DOHH2 (cell line): ENCODE measurements at regions not wholly inside any gene's neighbourhood (a gene's known extent, or its start where the extent isn't known, plus 50 kb on each side); places are given as distances from the start of the nearest gene placed in this dataset.
"Not testable (repeated sequence)": the region's sequence is repeated elsewhere in the genome, so short reads cannot be mapped to it uniquely, and the experiment has no call there.

Source experiments
- H3F3A ChIP-seq: fragments of 200-600 bp; sonication (generic), shearing (Covaris generic); 2 replicates; pipeline ENCODE4 v1.6.0; 2016; ENCODE audit warnings: antibody characterized with exemption, mild to moderate bottlenecking; ENCODE audit not compliant: control insufficient read depth, insufficient read depth
- H3K27ac ChIP-seq: fragments of 200-600 bp; sonication (generic); 2 replicates; pipeline ENCODE4 v1.5.1; 2014; ENCODE audit warnings: low read depth, mild to moderate bottlenecking, low read length, moderate library complexity
- H3K27me3 ChIP-seq: fragments of 200-600 bp; sonication (generic); 2 replicates; pipeline ENCODE4 v1.6.1; 2014; ENCODE audit warnings: mild to moderate bottlenecking, low read length, mixed read lengths; ENCODE audit not compliant: control insufficient read depth
- H3K36me3 ChIP-seq: fragments of 200-600 bp; sonication (generic); 2 replicates; pipeline ENCODE4 v1.6.1; 2014; ENCODE audit warnings: mild to moderate bottlenecking, low read length, moderate library complexity, mixed read lengths; ENCODE audit not compliant: control insufficient read depth
- H3K4me1 ChIP-seq: fragments of 200-600 bp; sonication (generic); 2 replicates; pipeline ENCODE4 v1.6.1; 2014; ENCODE audit warnings: mild to moderate bottlenecking, low read length, mixed read lengths; ENCODE audit not compliant: control insufficient read depth
- H3K4me2 ChIP-seq: fragments of 200-600 bp; sonication (generic); 2 replicates; pipeline ENCODE4 v1.6.0; 2014; ENCODE audit warnings: mild to moderate bottlenecking, low read length, moderate library complexity
- H3K4me3 ChIP-seq: fragments of 200-600 bp; sonication (generic); 2 replicates; pipeline ENCODE4 v1.5.1; 2014; ENCODE audit warnings: mild to moderate bottlenecking, low read length, mixed read lengths
- H3K79me2 ChIP-seq: fragments of 200-600 bp; sonication (generic); 2 replicates; pipeline ENCODE4 v1.6.1; 2014; ENCODE audit warnings: mild to moderate bottlenecking, low read length, mixed read lengths; ENCODE audit not compliant: control insufficient read depth
- H3K9me2 ChIP-seq: fragments of 200-600 bp; sonication (generic); replicated peaks from 2 replicates; pipeline ENCODE4 v1.6.1; 2014; ENCODE audit warnings: mild to moderate bottlenecking, low read length, mixed read lengths; ENCODE audit not compliant: control insufficient read depth
- H3K9me3 ChIP-seq: fragments of 200-600 bp; sonication (generic); 2 replicates; pipeline ENCODE4 v1.6.1; 2014; ENCODE audit warnings: antibody characterized with exemption, low read length, mixed read lengths; ENCODE audit not compliant: control insufficient read depth, insufficient read depth
- H4K20me1 ChIP-seq: fragments of 200-600 bp; sonication (generic); 2 replicates; pipeline ENCODE4 v1.6.0; 2014; ENCODE audit warnings: low read depth, mild to moderate bottlenecking, antibody characterized with exemption, low read length, moderate library complexity; ENCODE audit not compliant: control insufficient read depth, insufficient read depth
- CTCF ChIP-seq: fragments of 200-600 bp; sonication (generic); IDR thresholded peaks from one replicate; pipeline ENCODE4 v1.5.1; 2014; ENCODE audit warnings: antibody characterized with exemption, mild to moderate bottlenecking, low read depth, low read length; ENCODE audit not compliant: poor library complexity, severe bottlenecking
- EZH2phosphoT487 ChIP-seq: fragments of 200-600 bp; sonication (generic); IDR thresholded peaks from 2 replicates; pipeline ENCODE4 v1.6.1; 2017; ENCODE audit warnings: borderline replicate concordance, mild to moderate bottlenecking, antibody characterized with exemption, low read length, moderate library complexity, mixed read lengths

DNA sequence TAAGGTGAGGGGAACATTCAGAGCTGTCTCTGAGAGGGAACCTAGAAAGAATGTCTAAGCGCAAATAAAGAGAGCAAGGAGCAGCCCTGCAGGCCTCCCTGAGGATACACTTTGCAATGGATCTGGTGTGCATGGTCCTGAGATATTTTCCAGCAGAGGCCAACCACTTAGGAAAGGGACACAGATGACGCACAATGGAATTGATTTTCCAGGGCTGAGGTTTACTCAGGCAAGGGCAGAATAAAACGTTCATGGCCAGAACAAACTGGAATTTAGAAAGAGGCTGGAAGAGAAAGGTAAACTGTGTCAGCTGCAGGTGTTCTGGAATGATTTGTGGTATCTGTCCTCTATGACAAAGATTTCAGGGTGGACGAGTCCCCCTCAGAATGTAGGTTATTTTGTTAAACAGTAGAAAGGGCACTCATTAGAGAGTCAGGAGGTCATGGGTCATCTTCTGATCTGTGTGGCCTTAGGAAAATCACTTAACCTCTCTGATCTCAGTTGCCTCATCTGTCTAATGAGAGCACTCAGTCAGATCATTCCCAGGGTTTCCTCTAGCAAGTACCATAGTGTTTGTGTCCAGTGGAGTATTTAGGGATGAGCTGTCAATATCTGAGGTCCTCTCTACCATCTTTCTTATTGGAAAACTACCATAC lies 61.8 kb upstream of the PGBD5 start:
- Histone ChIP-seq H4K20me1 (no peaks in the 10 kb centered on the region), H3K9me2 (no peaks in the 10 kb centered on the region), H3K4me1 (no peaks in the 10 kb centered on the region), H3F3A (no peaks in the 10 kb centered on the region), H3K27ac (no peak overlapping the region), H3K4me3 (no peak overlapping the region), H3K9me3 (no peaks in the 10 kb centered on the region), H3K27me3 (no peaks in the 10 kb centered on the region; the same call in 1 of the 2 replicates), H3K36me3 (no peaks in the 10 kb centered on the region), H3K79me2 (no peaks in the 10 kb centered on the region), H3K4me2 (no peak overlapping the region)
- TF ChIP-seq EZH2phosphoT487 (no peak), CTCF (no peak)

DNA sequence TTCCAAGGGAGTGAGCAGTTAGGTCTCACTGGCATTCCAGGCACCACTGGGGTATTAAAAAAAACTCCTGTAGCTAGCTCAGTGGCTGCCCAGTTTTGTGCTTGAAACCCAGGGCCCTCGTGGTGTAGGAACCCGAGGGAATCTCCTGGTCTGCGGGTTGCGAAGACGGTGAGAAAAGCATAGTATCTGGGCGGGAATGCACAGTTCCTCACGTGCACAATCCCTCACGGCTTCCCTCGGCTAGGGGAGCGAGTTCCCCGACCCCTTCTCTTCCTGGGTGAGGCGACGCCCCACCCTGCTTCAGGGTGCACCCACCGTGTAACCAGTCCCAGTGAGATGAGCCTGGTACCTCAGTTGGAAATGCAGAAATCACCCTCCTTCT lies 50.5 kb upstream of the PGBD5 start:
- no peaks in the 10 kb centered on the region for H4K20me1 ChIP-seq
- H3K36me3 ChIP-seq: no peaks in the 10 kb centered on the region
- TF ChIP-seq CTCF (no peak), EZH2phosphoT487 (no peak)
- H3K79me2 ChIP-seq: no peaks in the 10 kb centered on the region
- no peak overlapping the region for H3K4me2 ChIP-seq
- H3K27ac ChIP-seq: no peak overlapping the region
- no peaks in the 10 kb centered on the region for H3K9me3 ChIP-seq
- H3F3A ChIP-seq: no peaks in the 10 kb centered on the region
- H3K4me1 ChIP-seq: no peaks in the 10 kb centered on the region
- 0 out of 2 replicates have a peak, but pooled peaks cover 5% of the 10 kb centered on the region for H3K27me3 ChIP-seq
- H3K4me3 ChIP-seq: no peak overlapping the region
- no peaks in the 10 kb centered on the region for H3K9me2 ChIP-seq

GRCh38 chr1:230475856-230476621 lies 49.9 kb upstream of the PGBD5 start:
- not testable (repeated sequence) for H3K36me3 ChIP-seq, H3K27me3 ChIP-seq, H3K4me1 ChIP-seq, H3K4me3 ChIP-seq, H3K79me2 ChIP-seq, H3K27ac ChIP-seq, H3K9me2 ChIP-seq, H3F3A ChIP-seq, H3K9me3 ChIP-seq, H4K20me1 ChIP-seq, H3K4me2 ChIP-seq
